ENCODE measurements at regions not wholly inside any gene's neighbourhood (a gene's known extent, or its start where the extent isn't known, plus 50 kb on each side); places are given as distances from the start of the nearest gene placed in this dataset.

- intact Hi-C loops (cut with micrococcal nuclease): no loop called here
- ChIA-PET CTCF (no interaction called here), POLR2A (ENCODE audit: unreplicated experiment) (no interaction called here)
- H4K20me1 ChIP-seq (ENCODE audit: insufficient read depth, low read length): no peaks in the 10 kb centered on the region
- H2BK20ac ChIP-seq (ENCODE audit: low read depth, low read length): no peak overlapping the region
- no peak overlapping the region for H2BK15ac ChIP-seq (ENCODE audit: low read depth, low read length)
- no peak overlapping the region for H2BK5ac ChIP-seq (ENCODE audit: low read depth, low read length, poor library complexity, severe bottlenecking)
- no peak overlapping the region for H4K8ac ChIP-seq (ENCODE audit: low read depth in 2 of 2, low read length in 2 of 2)
- no peak overlapping the region for H3K23ac ChIP-seq (ENCODE audit: low read depth, low read length)
- H3K9me3 ChIP-seq (ENCODE audit: control insufficient read depth, insufficient read depth, low read length): 0 out of 2 replicates have a peak, but pooled peaks cover 2% of the 10 kb centered on the region
- no peak overlapping the region for H3K56ac ChIP-seq (ENCODE audit: extremely low read depth, insufficient read depth, low read length)
- TF ChIP-seq BHLHE40 (IDR thresholded peaks at IDR 0.05; ENCODE audit: low read depth, low read length) (no peak), USF2 (IDR thresholded peaks at IDR 0.05; ENCODE audit: low read depth, low read length) (no peak), CTCF (conservative IDR thresholded peaks at IDR 0.05; ENCODE audit: low read depth, low read length) (no peak), NFE2L2 (IDR thresholded peaks at IDR 0.05; ENCODE audit: low read depth, low read length) (no peak), CEBPB (IDR thresholded peaks at IDR 0.05; ENCODE audit: low read depth, low read length) (no peak), MAZ (IDR thresholded peaks at IDR 0.05; ENCODE audit: borderline replicate concordance, low read depth, low read length) (no peak), POLR2A (IDR thresholded peaks at IDR 0.05; ENCODE audit: low read depth, low read length) (no peak), MAFK (IDR thresholded peaks at IDR 0.05; ENCODE audit: low read depth, low read length) (no peak), MXI1 (IDR thresholded peaks at IDR 0.05; ENCODE audit: borderline replicate concordance, low read depth, low read length) (no peak), FOS (IDR thresholded peaks at IDR 0.05; ENCODE audit: low read depth, low read length) (no peak), RFX5 (IDR thresholded peaks at IDR 0.05; ENCODE audit: low read depth, low read length) (no peak), SMC3 (IDR thresholded peaks at IDR 0.05; ENCODE audit: low read depth, low read length) (no peak), ELK1 (IDR thresholded peaks at IDR 0.05; ENCODE audit: borderline replicate concordance, low read depth, low read length) (no peak), RCOR1 (IDR thresholded peaks at IDR 0.05; ENCODE audit: insufficient replicate concordance, low read length) (no peak), RAD21 (IDR thresholded peaks at IDR 0.05; ENCODE audit: low read length) (no peak), CHD1 (IDR thresholded peaks at IDR 0.05; ENCODE audit: low read depth, low read length) (no peak)
- H2AK9ac ChIP-seq (replicated peaks; ENCODE audit: low read depth, low read length, poor library complexity): no peak overlapping the region
- DNase-seq (no peak), ATAC-seq (ENCODE audit: low read depth) (no peak)
- no peak overlapping the region for H2AK5ac ChIP-seq (ENCODE audit: low read depth, low read length)
- dilution Hi-C loops (cut with HindIII; ENCODE audit: low sequenced_read_pairs, unreplicated experiment): no loop called here
- no peak overlapping the region for H3K4me3 ChIP-seq (ENCODE audit: insufficient read depth, low read depth, low read length)
- no CpG with 5 or more reads among the region's 3 CpGs for WGBS, 2 experiments (ENCODE audit: extremely low coverage in 2 of 2, insufficient read length in 1 of 2)
- no peaks in the 10 kb centered on the region for H3K79me1 ChIP-seq (ENCODE audit: low read depth in 1 of 2, low read length in 2 of 2)
- H3K4me2 ChIP-seq (ENCODE audit: low read depth, low read length): no peak overlapping the region
- no TSS peak for BruUV-seq (replicated peaks)
- H3K9ac ChIP-seq (ENCODE audit: low read depth, low read length): no peak overlapping the region
- H4K91ac ChIP-seq (ENCODE audit: insufficient read depth, low read depth, low read length): no peak overlapping the region
- H3K18ac ChIP-seq (ENCODE audit: low read depth, low read length): no peak overlapping the region
- H3K27ac ChIP-seq (ENCODE audit: insufficient read depth, low read length): no peak overlapping the region
- no peaks in the 10 kb centered on the region for H3K27me3 ChIP-seq (ENCODE audit: control insufficient read depth, insufficient read depth, low read length)
- H3K14ac ChIP-seq (replicated peaks; ENCODE audit: low read depth, low read length): no peak overlapping the region
- no peaks in the 10 kb centered on the region for H3K9me1 ChIP-seq (ENCODE audit: insufficient read depth, low read length)
- in situ Hi-C loops (cut with MboI; ENCODE audit: low sequenced_read_pairs): no loop called here
- H3K36me3 ChIP-seq (ENCODE audit: control insufficient read depth, insufficient read depth, low read length): no peaks in the 10 kb centered on the region
- no peaks in the 10 kb centered on the region for H3K4me1 ChIP-seq (ENCODE audit: control insufficient read depth, insufficient read depth, low read length)
- H3K4ac ChIP-seq (ENCODE audit: low read depth, low read length): no peak overlapping the region
- no peak overlapping the region for H2BK120ac ChIP-seq (ENCODE audit: low read depth, low read length)
- H4K5ac ChIP-seq (ENCODE audit: low read depth, low read length): no peak overlapping the region
- H2AFZ ChIP-seq (replicated peaks; ENCODE audit: low read length, poor library complexity): peak overlapping the region; percentile 21
Measured at GRCh38 chr1:191432817-191433216, 725.4 kb upstream of the RGS18 start.

All from IMR-90 (cell line).